Fibroblast of lung (primary cell): ENCODE measurements at regions not wholly inside any gene's neighbourhood (a gene's known extent, or its start where the extent isn't known, plus 50 kb on each side); places are given as distances from the start of the nearest gene placed in this dataset.
"Not testable (repeated sequence)": the region's sequence is repeated elsewhere in the genome, so short reads cannot be mapped to it uniquely, and the experiment has no call there.

Source experiments
- DNase-seq, 2 donors: peaks; one replicate each; pipeline versions ENCODE4 v3.0.0 to v3.0.0-alpha.2; 2010; ENCODE audit warnings: low read depth in 2 of 2
- H2AFZ ChIP-seq: 2 replicates; pipeline ENCODE4 v1.5.1; 2012; ENCODE audit warnings: low read length, control low read depth, inconsistent platforms
- H3K27ac ChIP-seq: 2 replicates; pipeline ENCODE4 v1.5.1; 2011; ENCODE audit warnings: low read length, control low read depth; ENCODE audit not compliant: insufficient read depth
- H3K27me3 ChIP-seq: 2 replicates; pipeline ENCODE4 v1.5.1; 2011; ENCODE audit warnings: mild to moderate bottlenecking, low read length; ENCODE audit not compliant: control insufficient read depth, insufficient read depth
- H3K36me3 ChIP-seq: 2 replicates; pipeline ENCODE4 v1.5.1; 2011; ENCODE audit warnings: low read length; ENCODE audit not compliant: control insufficient read depth, insufficient read depth
- H3K4me1 ChIP-seq: 2 replicates; pipeline ENCODE4 v1.5.1; 2011; ENCODE audit warnings: low read length; ENCODE audit not compliant: control insufficient read depth, insufficient read depth; ENCODE audit errors: extremely low read depth
- H3K4me2 ChIP-seq: 2 replicates; pipeline ENCODE4 v1.5.1; 2011; ENCODE audit warnings: low read length, control low read depth; ENCODE audit not compliant: insufficient read depth; ENCODE audit errors: extremely low read depth
- H3K4me3 ChIP-seq, 4 experiments: fragments of 200-600 bp in 1 of 4; sonication (generic) in 1 of 4; replicated peaks in 1 of 4; 2 replicates each; pipeline ENCODE4 v1.5.1; 2011 to 2016; ENCODE audit warnings: low read length in 4 of 4, low read depth in 3 of 4, mild to moderate bottlenecking in 3 of 4, control low read depth in 2 of 4, inconsistent platforms in 1 of 4, mixed read lengths in 1 of 4; ENCODE audit not compliant: insufficient read depth in 1 of 4; ENCODE audit errors: control extremely low read depth in 1 of 4
- H3K79me2 ChIP-seq: 2 replicates; pipeline ENCODE4 v1.5.1; 2012; ENCODE audit warnings: mild to moderate bottlenecking, low read length, inconsistent platforms; ENCODE audit not compliant: control insufficient read depth, insufficient read depth
- H3K9ac ChIP-seq: 2 replicates; pipeline ENCODE4 v1.5.1; 2011; ENCODE audit warnings: mild to moderate bottlenecking, low read length, control low read depth; ENCODE audit not compliant: insufficient read depth
- H3K9me3 ChIP-seq: 2 replicates; pipeline ENCODE4 v1.5.1; 2012; ENCODE audit warnings: low read depth, low read length; ENCODE audit not compliant: control insufficient read depth, insufficient read depth
- H4K20me1 ChIP-seq: 2 replicates; pipeline ENCODE4 v1.5.1; 2011; ENCODE audit warnings: low read length; ENCODE audit not compliant: control insufficient read depth, insufficient read depth; ENCODE audit errors: extremely low read depth
- EZH2 ChIP-seq: IDR thresholded peaks from 2 replicates; pipeline ENCODE4 v1.5.1; 2012; ENCODE audit warnings: low read length, control low read depth, mild to moderate bottlenecking; ENCODE audit errors: missing control alignments
- TF ChIP-seq, protein P1 (sequence below), 2 donors: IDR thresholded peaks in 1 of 2; conservative IDR thresholded peaks in 1 of 2; 1 replicate in 1 of 2; 2 replicates in 1 of 2; pipeline ENCODE4 v1.5.1; 2011 to 2012; ENCODE audit warnings: low read length in 2 of 2, control low read depth in 1 of 2, inconsistent platforms in 1 of 2, low read depth in 1 of 2, mild to moderate bottlenecking in 1 of 2

DNA sequence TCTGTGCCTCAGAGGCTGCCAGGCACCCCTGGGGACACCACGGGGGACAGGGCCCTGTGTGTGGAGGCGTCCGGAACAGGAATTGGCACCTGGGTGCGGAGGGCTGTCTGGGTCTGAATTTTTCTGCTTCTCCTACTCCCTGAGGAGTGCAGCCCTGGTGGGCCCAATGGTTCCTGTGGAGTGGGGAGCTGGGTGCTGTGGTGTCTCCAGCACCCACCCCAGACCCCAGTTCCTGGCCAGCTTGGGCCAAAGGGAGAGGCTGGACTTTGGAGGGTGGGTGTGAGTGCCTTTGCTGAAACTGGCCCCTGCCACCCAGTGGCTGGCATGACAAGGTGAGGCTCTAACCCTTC is 240.6 kb downstream of the GOLGA6L6 start:
- not testable (repeated sequence) for H3K4me2 ChIP-seq, H4K20me1 ChIP-seq, H3K9ac ChIP-seq, DNase-seq, H3K4me3 ChIP-seq, H3K27ac ChIP-seq, H3K79me2 ChIP-seq, H3K27me3 ChIP-seq, H3K9me3 ChIP-seq, H3K4me1 ChIP-seq, H3K36me3 ChIP-seq, H2AFZ ChIP-seq

DNA sequence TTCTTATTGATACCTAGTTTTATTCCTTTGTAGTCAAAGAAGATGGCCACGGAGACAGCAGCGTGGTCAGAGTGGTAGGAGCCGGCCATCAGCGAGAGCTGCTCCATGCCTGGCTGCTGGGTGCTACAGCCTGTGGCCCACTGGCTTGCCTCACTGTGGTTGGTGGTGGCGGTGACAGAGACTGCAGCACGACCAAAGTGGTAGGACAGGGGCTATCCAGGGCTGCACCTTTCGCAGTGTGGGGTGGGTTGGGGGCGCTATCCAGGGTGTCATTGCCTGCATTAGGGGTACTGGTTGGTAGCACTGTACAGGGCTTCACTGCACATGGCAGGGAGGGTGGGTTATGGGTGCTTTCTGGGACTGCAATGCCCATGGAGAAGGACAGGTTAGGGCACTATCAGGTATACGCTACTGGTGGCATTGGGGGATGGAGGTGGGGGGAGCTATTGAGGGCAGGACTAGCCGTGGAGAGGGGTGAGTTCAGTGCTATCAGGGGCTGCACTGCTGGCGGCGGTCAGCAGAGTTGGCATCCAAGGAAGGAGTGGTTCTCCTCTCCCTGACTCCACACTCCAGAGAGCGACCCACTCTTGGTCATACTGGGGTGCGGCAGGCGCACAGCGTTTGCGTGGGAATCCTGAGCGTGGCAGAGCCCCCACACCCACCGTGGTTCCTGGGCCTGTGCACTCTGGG is 241.1 kb downstream of the GOLGA6L6 start:
- not testable (repeated sequence) for H3K9ac ChIP-seq, H3K27ac ChIP-seq, DNase-seq, H4K20me1 ChIP-seq, H3K4me2 ChIP-seq, H3K27me3 ChIP-seq, H2AFZ ChIP-seq, H3K9me3 ChIP-seq, H3K4me1 ChIP-seq, H3K36me3 ChIP-seq, H3K4me3 ChIP-seq, H3K79me2 ChIP-seq

DNA sequence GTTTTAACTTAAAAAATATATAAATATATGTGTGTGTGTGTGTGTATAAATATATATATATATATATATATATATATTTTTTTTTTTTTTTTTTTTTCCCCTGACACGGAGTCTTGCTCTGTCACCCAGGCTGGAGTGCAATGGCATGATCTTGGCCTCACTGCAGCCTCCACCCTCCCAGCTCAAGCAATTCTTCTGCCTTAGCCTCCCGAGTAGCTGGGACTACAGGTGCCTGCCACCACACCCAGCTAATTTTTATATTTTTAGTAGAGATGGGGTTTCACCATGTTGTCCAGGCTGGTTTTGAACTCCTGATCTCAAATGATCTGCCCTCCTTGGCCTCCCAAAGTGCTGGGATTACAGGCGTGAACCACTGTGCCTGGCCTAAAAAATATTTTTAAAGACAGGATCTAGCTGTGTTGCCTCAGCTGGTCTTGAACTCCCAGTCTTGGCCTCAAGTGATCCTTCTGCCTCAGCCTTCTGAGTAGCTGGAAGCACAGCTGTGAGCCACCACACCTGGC is 243.9 kb downstream of the GOLGA6L6 start:
- not testable (repeated sequence) for DNase-seq, H3K9ac ChIP-seq, H3K27me3 ChIP-seq, H3K36me3 ChIP-seq, H3K4me3 ChIP-seq, H3K79me2 ChIP-seq, H4K20me1 ChIP-seq, H3K4me2 ChIP-seq, H3K9me3 ChIP-seq, H3K4me1 ChIP-seq, H2AFZ ChIP-seq, H3K27ac ChIP-seq

DNA sequence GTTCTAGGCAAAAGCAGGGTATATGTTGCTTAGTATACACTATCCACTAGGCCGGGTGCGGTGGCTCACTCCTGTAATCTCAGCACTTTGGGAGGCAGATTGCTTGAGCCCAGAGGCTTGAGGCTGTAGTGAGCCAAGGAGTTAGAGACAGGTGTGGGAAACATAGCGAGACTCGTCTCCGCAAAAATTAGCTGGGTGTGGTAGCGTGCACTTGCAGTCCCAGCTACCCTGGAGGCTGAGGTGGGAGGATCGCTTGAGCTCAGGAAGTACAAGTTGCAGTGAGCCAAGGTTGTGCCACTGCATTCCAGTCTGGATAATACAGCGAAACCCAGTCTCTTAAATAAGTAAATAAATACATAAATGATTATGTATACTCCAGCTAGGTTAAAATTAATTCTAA is 245.3 kb downstream of the GOLGA6L6 start:
- H2AFZ ChIP-seq, H3K4me3 ChIP-seq, H3K27me3 ChIP-seq, H3K27ac ChIP-seq, H3K4me1 ChIP-seq, H4K20me1 ChIP-seq, H3K4me2 ChIP-seq, H3K36me3 ChIP-seq, H3K9ac ChIP-seq, H3K9me3 ChIP-seq, H3K79me2 ChIP-seq, DNase-seq: not testable (repeated sequence)

DNA sequence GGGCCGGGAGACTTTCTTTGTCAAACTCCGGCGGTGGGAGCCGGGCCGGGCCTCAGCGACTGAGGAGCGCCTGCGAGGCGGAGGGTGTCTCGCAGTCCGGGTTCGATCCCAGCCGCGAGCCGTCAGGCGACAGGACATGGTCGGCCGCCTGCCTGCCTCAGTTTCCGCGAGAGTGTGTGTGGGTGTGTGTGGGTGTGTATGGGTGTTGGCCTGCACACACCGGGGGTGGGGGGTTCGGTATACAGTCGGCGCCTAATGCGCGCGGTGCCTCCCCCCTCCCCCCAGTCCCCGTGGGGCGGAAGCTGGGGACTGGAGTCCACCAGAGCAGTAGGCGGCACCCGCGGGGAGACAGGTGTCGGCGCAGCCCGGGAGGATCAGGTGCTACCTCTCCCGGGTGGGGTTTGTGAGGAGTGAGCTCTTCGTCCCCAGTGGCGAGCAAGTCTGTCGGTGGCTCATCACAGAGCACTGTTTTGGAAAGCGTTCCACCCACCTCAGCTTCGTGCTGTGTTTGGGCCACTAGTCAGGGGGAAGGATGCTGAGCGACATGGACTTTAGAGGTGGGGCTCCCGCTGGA is 246.3 kb downstream of the GOLGA6L6 start:
- no peaks in the 10 kb centered on the region for H3K27me3 ChIP-seq
- no peaks in the 10 kb centered on the region for H4K20me1 ChIP-seq
- H2AFZ ChIP-seq = no peak overlapping the region
- H3K4me1 ChIP-seq = no peaks in the 10 kb centered on the region
- H3K79me2 ChIP-seq = no peaks in the 10 kb centered on the region
- H3K9ac ChIP-seq = no peak overlapping the region
- H3K4me3 ChIP-seq = no peak overlapping the region
- no peaks in the 10 kb centered on the region for H3K36me3 ChIP-seq
- TF ChIP-seq, protein P1, sequence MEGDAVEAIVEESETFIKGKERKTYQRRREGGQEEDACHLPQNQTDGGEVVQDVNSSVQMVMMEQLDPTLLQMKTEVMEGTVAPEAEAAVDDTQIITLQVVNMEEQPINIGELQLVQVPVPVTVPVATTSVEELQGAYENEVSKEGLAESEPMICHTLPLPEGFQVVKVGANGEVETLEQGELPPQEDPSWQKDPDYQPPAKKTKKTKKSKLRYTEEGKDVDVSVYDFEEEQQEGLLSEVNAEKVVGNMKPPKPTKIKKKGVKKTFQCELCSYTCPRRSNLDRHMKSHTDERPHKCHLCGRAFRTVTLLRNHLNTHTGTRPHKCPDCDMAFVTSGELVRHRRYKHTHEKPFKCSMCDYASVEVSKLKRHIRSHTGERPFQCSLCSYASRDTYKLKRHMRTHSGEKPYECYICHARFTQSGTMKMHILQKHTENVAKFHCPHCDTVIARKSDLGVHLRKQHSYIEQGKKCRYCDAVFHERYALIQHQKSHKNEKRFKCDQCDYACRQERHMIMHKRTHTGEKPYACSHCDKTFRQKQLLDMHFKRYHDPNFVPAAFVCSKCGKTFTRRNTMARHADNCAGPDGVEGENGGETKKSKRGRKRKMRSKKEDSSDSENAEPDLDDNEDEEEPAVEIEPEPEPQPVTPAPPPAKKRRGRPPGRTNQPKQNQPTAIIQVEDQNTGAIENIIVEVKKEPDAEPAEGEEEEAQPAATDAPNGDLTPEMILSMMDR (conservative IDR thresholded peaks at IDR 0.05 in 1 of 2, IDR thresholded peaks at IDR 0.05 in 1 of 2; ENCODE audit: low read depth in 1 of 2, low read length in 2 of 2) = no peak
- no peak for TF ChIP-seq EZH2
- no peak overlapping the region for H3K27ac ChIP-seq
- DNase-seq = no peak
- H3K9me3 ChIP-seq = peaks cover 3% of the 10 kb centered on the region
- no peak overlapping the region for H3K4me2 ChIP-seq
